ENCODE measurements at regions not wholly inside any gene's neighbourhood (a gene's known extent, or its start where the extent isn't known, plus 50 kb on each side); places are given as distances from the start of the nearest gene placed in this dataset.

- H3K4me1 ChIP-seq (ENCODE audit: control insufficient read depth, insufficient read depth, low read length), result no peaks in the 10 kb centered on the region
- H3K27me3 ChIP-seq (ENCODE audit: control insufficient read depth, insufficient read depth, low read length, poor library complexity, severe bottlenecking), result no peaks in the 10 kb centered on the region
- TF ChIP-seq CTCF (conservative IDR thresholded peaks at IDR 0.05), result no peak
- no peaks in the 10 kb centered on the region for H3K36me3 Mint-ChIP-seq (ENCODE audit: low read depth)
- no peak for DNase-seq
- H3K4me3 Mint-ChIP-seq, result no peak overlapping the region
- 87% methylated on average over 2 of the region's 2 CpGs; no CpG with 5 or more reads in 1 of the 2 experiments for WGBS, 2 experiments (ENCODE audit: insufficient coverage in 1 of 2, insufficient read length in 1 of 2)
- no peak overlapping the region for H3K27ac Mint-ChIP-seq
- H3K27ac ChIP-seq (ENCODE audit: low read depth, low read length), result no peak overlapping the region
- H3K27me3 Mint-ChIP-seq (ENCODE audit: insufficient read depth), result no peaks in the 10 kb centered on the region
- no peak overlapping the region for H3K4me3 ChIP-seq (ENCODE audit: low read length)
- no peaks in the 10 kb centered on the region for H3K36me3 ChIP-seq (ENCODE audit: control insufficient read depth, insufficient read depth, low read length)
- no peaks in the 10 kb centered on the region for H3K9me3 ChIP-seq (ENCODE audit: control insufficient read depth, low read length)
- no peaks in the 10 kb centered on the region for H3K9me3 Mint-ChIP-seq
- peaks cover 14% of the 10 kb centered on the region for H3K4me1 Mint-ChIP-seq
- H3K9ac ChIP-seq (ENCODE audit: extremely low read depth, low read length, poor library complexity, severe bottlenecking), result no peak overlapping the region
Measured at GRCh38 chr3:106703524-106703923, 673.7 kb upstream of the CCDC54 start.

DNA sequence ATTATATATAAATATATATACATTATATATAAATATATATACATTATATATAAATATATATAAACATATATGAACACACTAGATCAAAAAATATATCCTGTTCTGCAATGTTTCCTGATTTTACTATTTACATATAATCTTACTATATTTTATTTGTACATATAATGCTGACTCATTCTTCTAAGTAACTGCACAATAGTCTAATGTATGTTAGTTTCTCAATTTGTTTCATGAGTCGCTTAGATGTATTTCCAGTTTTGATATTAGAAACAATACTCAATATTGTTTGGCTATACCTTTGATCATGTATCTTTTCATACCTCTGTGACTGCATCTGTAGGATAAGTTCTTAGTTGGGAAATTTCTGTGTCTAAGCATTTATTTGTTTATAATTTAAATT, 669.9 kb upstream of the CCDC54 start:
- H3K36me3 ChIP-seq (ENCODE audit: control insufficient read depth, insufficient read depth, low read length), result no peaks in the 10 kb centered on the region
- TF ChIP-seq CTCF (conservative IDR thresholded peaks at IDR 0.05), result no peak
- no peaks in the 10 kb centered on the region for H3K9me3 Mint-ChIP-seq
- H3K36me3 Mint-ChIP-seq (ENCODE audit: low read depth), result no peaks in the 10 kb centered on the region
- no peak overlapping the region for H3K27ac Mint-ChIP-seq
- WGBS, 2 experiments (ENCODE audit: insufficient coverage in 1 of 2, insufficient read length in 1 of 2), result 100% methylated on average over 1 of the region's 1 CpG; no CpG with 5 or more reads in 1 of the 2 experiments
- no peak for DNase-seq
- no peaks in the 10 kb centered on the region for H3K4me1 ChIP-seq (ENCODE audit: control insufficient read depth, insufficient read depth, low read length)
- no peak overlapping the region for H3K4me3 ChIP-seq (ENCODE audit: low read length)
- H3K4me1 Mint-ChIP-seq, result no peaks in the 10 kb centered on the region
- H3K27me3 Mint-ChIP-seq (ENCODE audit: insufficient read depth), result no peaks in the 10 kb centered on the region
- H3K27ac ChIP-seq (ENCODE audit: low read depth, low read length), result no peak overlapping the region
- H3K4me3 Mint-ChIP-seq, result no peak overlapping the region
- H3K9me3 ChIP-seq (ENCODE audit: control insufficient read depth, low read length), result no peaks in the 10 kb centered on the region
- no peak overlapping the region for H3K9ac ChIP-seq (ENCODE audit: extremely low read depth, low read length, poor library complexity, severe bottlenecking)
- H3K27me3 ChIP-seq (ENCODE audit: control insufficient read depth, insufficient read depth, low read length, poor library complexity, severe bottlenecking), result no peaks in the 10 kb centered on the region

DNA sequence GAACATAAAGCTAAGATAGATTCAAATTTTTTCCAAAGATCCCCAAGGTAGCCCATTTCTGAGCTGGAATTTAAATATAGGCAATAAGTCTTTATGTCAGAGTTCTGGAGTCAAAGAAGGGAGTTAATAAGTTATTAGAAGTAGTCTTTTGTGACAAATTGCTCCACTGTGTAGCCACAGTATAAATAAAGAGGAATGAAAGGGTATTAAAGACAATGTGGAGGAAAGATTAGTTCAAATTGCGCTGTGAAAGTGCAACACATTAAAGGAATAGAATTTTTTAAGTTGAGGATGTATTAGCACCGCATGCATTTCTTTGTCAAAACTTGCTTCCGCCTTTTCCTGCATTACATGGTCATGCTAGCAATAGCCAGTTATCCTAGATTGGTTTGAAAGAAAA, 666.6 kb upstream of the CCDC54 start:
- Histone ChIP-seq H3K27me3 (ENCODE audit: control insufficient read depth, insufficient read depth, low read length, poor library complexity, severe bottlenecking) (no peaks in the 10 kb centered on the region), H3K4me3 (ENCODE audit: low read length) (no peak overlapping the region), H3K27ac (ENCODE audit: low read depth, low read length) (no peak overlapping the region), H3K9me3 (ENCODE audit: control insufficient read depth, low read length) (no peaks in the 10 kb centered on the region), H3K9ac (ENCODE audit: extremely low read depth, low read length, poor library complexity, severe bottlenecking) (no peak overlapping the region), H3K4me1 (ENCODE audit: control insufficient read depth, insufficient read depth, low read length) (peaks cover 4% of the 10 kb centered on the region), H3K36me3 (ENCODE audit: control insufficient read depth, insufficient read depth, low read length) (no peaks in the 10 kb centered on the region)
- H3K9me3 Mint-ChIP-seq, result peaks cover 5% of the 10 kb centered on the region
- no peak for DNase-seq
- H3K36me3 Mint-ChIP-seq (ENCODE audit: low read depth), result no peaks in the 10 kb centered on the region
- no peaks in the 10 kb centered on the region for H3K27me3 Mint-ChIP-seq (ENCODE audit: insufficient read depth)
- H3K4me1 Mint-ChIP-seq, result peaks cover 9% of the 10 kb centered on the region
- no peak overlapping the region for H3K27ac Mint-ChIP-seq
- TF ChIP-seq CTCF (conservative IDR thresholded peaks at IDR 0.05), result no peak
- no peak overlapping the region for H3K4me3 Mint-ChIP-seq
- WGBS, 2 experiments (ENCODE audit: insufficient coverage in 1 of 2, insufficient read length in 1 of 2), result 94 to 95% methylated on average over 2 to 3 of the region's 3 CpGs

All from endodermal cell (in vitro differentiated cells).